K562 (cell line): ENCODE measurements at regions not wholly inside any gene's neighbourhood (a gene's known extent, or its start where the extent isn't known, plus 50 kb on each side); places are given as distances from the start of the nearest gene placed in this dataset.

Experiments used
- ATAC-seq: fragments of 200-7000 bp; cut with Tn5 transposase; 3 replicates; pipeline ENCODE4 v1.9.1; 2020; ENCODE audit warnings: moderate library complexity
- BruUV-seq: library from RNA; stranded (reverse); fragments of 400-500 nt; replicated peaks from 2 replicates; lab custom pipeline; 2021; lab: Mats Ljungman, UMichigan
- CTCF ChIA-PET: fragments of 300-600 bp; formaldehyde crosslinking; extraction: SDS; loops from one replicate; lab custom pipeline; 2021; ENCODE audit warnings: low intra/inter-chr PET ratio; lab: Yijun Ruan, JAX
- POLR2A ChIA-PET: fragments of 300-600, 350-650 bp; sonication (Branson Sonifier 250); formaldehyde crosslinking; extraction: SDS; loops from one replicate; lab custom pipeline; 2021; ENCODE audit warnings: antibody characterized with exemption, inconsistent platforms; lab: Yijun Ruan, JAX
- DNase-seq, 4 experiments: peaks; one replicate each; pipeline versions ENCODE4 v3.0.0 to v3.0.0-alpha.2; 2011 to 2018; ENCODE audit warnings: low spot score in 3 of 4, mixed read lengths in 3 of 4; ENCODE audit errors: extremely low read depth in 1 of 4
- FAIRE-seq: peaks from 2 replicates; lab custom pipeline; 2011; peaks lifted over from hg19 to GRCh38; lab: Jason Lieb, UNC
- H2AFZ ChIP-seq: 2 replicates; pipeline ENCODE4 v1.6.0; 2011; ENCODE audit warnings: low read depth, low read length, control low read depth, inconsistent platforms
- H3K27ac ChIP-seq: fragments of 200-600 bp; 3 replicates; pipeline ENCODE4 v1.8.0; 2011; ENCODE audit warnings: low read depth, mild to moderate bottlenecking, control low read depth, inconsistent platforms, low read length, moderate library complexity, mixed read lengths; ENCODE audit errors: extremely low read depth
- H3K27me3 ChIP-seq, 2 experiments: fragments of 300-600 bp in 1 of 2; 2 replicates in 1 of 2; 3 replicates in 1 of 2; pipeline versions ENCODE4 v1.6.0 to v1.8.0; 2011; ENCODE audit warnings: inconsistent platforms in 2 of 2, low read length in 2 of 2, mild to moderate bottlenecking in 1 of 2, mixed read lengths in 1 of 2, moderate library complexity in 1 of 2; ENCODE audit not compliant: control insufficient read depth in 2 of 2, insufficient read depth in 2 of 2
- H3K36me3 ChIP-seq: fragments of 300-600 bp; 3 replicates; pipeline ENCODE4 v1.8.0; 2011; ENCODE audit warnings: mild to moderate bottlenecking, low read length, inconsistent platforms; ENCODE audit not compliant: control insufficient read depth, insufficient read depth
- H3K4me1 ChIP-seq, 2 experiments: fragments of 200-600 bp in 1 of 2; replicated peaks in 1 of 2; 2 replicates in 1 of 2; 3 replicates in 1 of 2; pipeline versions ENCODE4 v1.5.1 to v1.8.0; 2011; ENCODE audit warnings: inconsistent platforms in 2 of 2, low read length in 2 of 2, mild to moderate bottlenecking in 1 of 2, mixed read lengths in 1 of 2, moderate library complexity in 1 of 2; ENCODE audit not compliant: control insufficient read depth in 2 of 2, insufficient read depth in 2 of 2
- H3K4me2 ChIP-seq: 2 replicates; pipeline ENCODE4 v1.6.1; 2011; ENCODE audit warnings: low read length, control low read depth, inconsistent platforms, mixed read lengths; ENCODE audit not compliant: insufficient read depth
- H3K4me3 ChIP-seq: fragments of 200-600 bp; sonication (generic), shearing (Covaris generic); 2 replicates; pipeline ENCODE4 v1.5.1; 2016; ENCODE audit warnings: control low read depth, inconsistent platforms
- H3K79me2 ChIP-seq: fragments of 200-600 bp; 3 replicates; pipeline ENCODE4 v1.8.0; 2011; ENCODE audit warnings: low read length, inconsistent platforms; ENCODE audit not compliant: control insufficient read depth, insufficient read depth
- H3K9ac ChIP-seq, 2 experiments: 2 replicates each; pipeline versions ENCODE4 v1.6.0 to v1.6.1; 2011; ENCODE audit warnings: low read depth in 2 of 2, low read length in 2 of 2, control low read depth in 1 of 2, inconsistent platforms in 1 of 2, mild to moderate bottlenecking in 1 of 2, mixed read lengths in 1 of 2; ENCODE audit not compliant: insufficient read depth in 1 of 2
- H3K9me1 ChIP-seq: one replicate; pipeline ENCODE4 v1.6.0; 2011; ENCODE audit warnings: inconsistent platforms, mild to moderate bottlenecking, low read length, moderate library complexity; ENCODE audit not compliant: control insufficient read depth, insufficient read depth
- H3K9me3 ChIP-seq: replicated peaks from 2 replicates; pipeline ENCODE4 v1.5.1; 2011; ENCODE audit warnings: low read depth, low read length, inconsistent platforms; ENCODE audit not compliant: control insufficient read depth, insufficient read depth
- H4K20me1 ChIP-seq: replicated peaks from 2 replicates; pipeline ENCODE4 v1.6.1; 2011; ENCODE audit warnings: low read length, inconsistent platforms, mixed read lengths; ENCODE audit not compliant: control insufficient read depth, insufficient read depth
- ATF2 ChIP-seq: sonication (generic); formaldehyde crosslinking; IDR thresholded peaks from 2 replicates; pipeline ENCODE4 v1.8.1; 2022; ENCODE audit warnings: missing genetic modification reagents
- IRF9 ChIP-seq: fragments of 450-650 bp; IDR thresholded peaks from 2 replicates; pipeline ENCODE4 v1.6.1; 2016; ENCODE audit warnings: missing biosample characterization, missing genetic modification characterization
- RBM25 ChIP-seq: fragments of 200-400 bp; formaldehyde crosslinking; IDR thresholded peaks from 2 replicates; pipeline ENCODE4 v1.6.1; 2018; ENCODE audit warnings: low read length, low read depth, moderate library complexity; ENCODE audit not compliant: severe bottlenecking
- ZNF766 ChIP-seq: fragments of 200-800 bp; sonication (Bioruptor generic); conservative IDR thresholded peaks from 2 replicates; pipeline ENCODE4 v1.6.1; 2016; ENCODE audit warnings: missing genetic modification characterization, missing compliant biosample characterization
- WGBS: fragments of 100-300 bp; shearing (Covaris generic); methylation state at CpG from one replicate; pipeline ENCODE4 v1.1.6; 2016; ENCODE audit warnings: low coverage, mixed read lengths; ENCODE audit not compliant: insufficient coverage; ENCODE audit errors: missing lambda C conversion rate; 5-methylcytosine and 5-hydroxymethylcytosine counted together
- in situ Hi-C: fragments of 300-500 bp; cut with MboI; formaldehyde crosslinking; loops from 4 replicates; pipeline ENCODE4 v1.15.0; 2018; ENCODE audit warnings: inconsistent platforms, mixed read lengths
- intact Hi-C: fragments of 100-400 bp; cut with micrococcal nuclease; formaldehyde crosslinking; loops from 2 replicates; pipeline ENCODE4 v1.14.2; 2022

- Histone ChIP-seq H3K9me1 (no peaks in the 10 kb centered on the region), H4K20me1 (no peaks in the 10 kb centered on the region), H3K9me3 (no peaks in the 10 kb centered on the region), H3K4me3 (no peak overlapping the region), H3K4me1 (no peaks in the 10 kb centered on the region), H3K36me3 (no peaks in the 10 kb centered on the region), H2AFZ (no peak overlapping the region), H3K27me3 (no peaks in the 10 kb centered on the region), H3K4me2 (no peak overlapping the region), H3K27ac (no peak overlapping the region), H3K9ac (no peak overlapping the region), H3K79me2 (no peaks in the 10 kb centered on the region)
- BruUV-seq: no TSS peak
- in situ Hi-C loops: no loop called here
- WGBS: 51% methylated on average over 4 of the region's 4 CpGs
- DNase-seq (no peak), FAIRE-seq (no peak), ATAC-seq (no peak)
- ChIA-PET CTCF (no interaction called here), POLR2A (no interaction called here)
- intact Hi-C loops: no loop called here
- TF ChIP-seq ZNF766 (no peak), IRF9 (tag) (no peak), RBM25 (peak; percentile 39), ATF2 (CRISPR knock-in tag) (no peak)
Measured at GRCh38 chr2:156666130-156666785, 230.1 kb downstream of the GPD2 start.
